Mucosa of descending colon (tissue), 3 donors: ENCODE measurements at regions not wholly inside any gene's neighbourhood (a gene's known extent, or its start where the extent isn't known, plus 50 kb on each side); places are given as distances from the start of the nearest gene placed in this dataset.

Source experiments
- ATAC-seq: fragments of 200-7000 bp; cut with Tn5 transposase; one replicate; pipeline ENCODE4 v1.9.1; 2020; ENCODE audit warnings: mild to moderate bottlenecking, moderate library complexity
- DNase-seq, 3 donors: peaks; one replicate each; pipeline ENCODE4 v3.0.0-alpha.2; 2020
- H3K36me3 ChIP-seq: fragments of 200-600 bp; one replicate; pipeline ENCODE4 v1.8.0; 2021; ENCODE audit warnings: low read depth, mild to moderate bottlenecking
- H3K4me1 ChIP-seq: fragments of 200-600 bp; one replicate; pipeline ENCODE4 v1.8.0; 2021; ENCODE audit warnings: low read depth, mild to moderate bottlenecking
- H3K4me3 ChIP-seq: fragments of 200-600 bp; one replicate; pipeline ENCODE4 v1.8.0; 2021; ENCODE audit warnings: mild to moderate bottlenecking
- H3K9me3 ChIP-seq: fragments of 200-600 bp; one replicate; pipeline ENCODE4 v1.8.0; 2021; ENCODE audit warnings: mild to moderate bottlenecking
- intact Hi-C, 2 donors: fragments of 100-400 bp; cut with DNase I in 1 of 2; cut with micrococcal nuclease in 1 of 2; formaldehyde crosslinking; loops; one replicate each; pipeline versions ENCODE4 v1.11.0 to v1.11.1; 2022; cut with DNase I, micrococcal nuclease
- TF ChIP-seq, protein P1 (sequence below): fragments of 200-600 bp; IDR thresholded peaks from one replicate; pipeline ENCODE4 v1.8.0; 2022; ENCODE audit warnings: antibody characterized with exemption, mild to moderate bottlenecking
- donor health status: DM: no; HTN: no; CAD: no; lungs with moderate emphysema.
- donor health status: DM: no; HTN: no; CAD: no.
- donor health status: DM: no; HTN: yes; CAD: no.

DNA sequence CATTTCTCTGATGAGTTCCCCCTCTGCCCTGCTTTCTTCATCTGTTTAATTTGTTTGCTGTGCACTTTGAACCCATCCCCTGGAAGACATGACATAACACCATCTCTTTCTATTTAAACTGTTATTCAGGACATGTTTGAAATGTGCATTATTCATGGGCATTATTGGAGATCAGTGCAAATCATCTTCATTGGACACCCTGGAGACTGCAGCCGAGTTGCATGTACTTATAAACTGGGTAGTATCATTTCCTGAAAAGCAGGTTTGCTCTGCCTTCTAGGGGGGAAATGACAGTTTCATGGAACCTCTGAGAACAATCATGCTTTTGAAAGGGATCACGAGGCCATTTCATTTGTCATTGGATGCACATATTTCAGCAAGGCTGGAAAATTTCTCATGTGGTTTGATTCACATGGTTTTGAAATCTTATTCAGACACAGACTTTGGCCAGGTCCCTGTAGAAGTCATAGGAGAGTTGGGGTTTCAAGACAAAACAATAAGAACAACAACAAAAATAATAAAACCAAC, 462.8 kb upstream of the MEX3C start:
- TF ChIP-seq, protein P1, sequence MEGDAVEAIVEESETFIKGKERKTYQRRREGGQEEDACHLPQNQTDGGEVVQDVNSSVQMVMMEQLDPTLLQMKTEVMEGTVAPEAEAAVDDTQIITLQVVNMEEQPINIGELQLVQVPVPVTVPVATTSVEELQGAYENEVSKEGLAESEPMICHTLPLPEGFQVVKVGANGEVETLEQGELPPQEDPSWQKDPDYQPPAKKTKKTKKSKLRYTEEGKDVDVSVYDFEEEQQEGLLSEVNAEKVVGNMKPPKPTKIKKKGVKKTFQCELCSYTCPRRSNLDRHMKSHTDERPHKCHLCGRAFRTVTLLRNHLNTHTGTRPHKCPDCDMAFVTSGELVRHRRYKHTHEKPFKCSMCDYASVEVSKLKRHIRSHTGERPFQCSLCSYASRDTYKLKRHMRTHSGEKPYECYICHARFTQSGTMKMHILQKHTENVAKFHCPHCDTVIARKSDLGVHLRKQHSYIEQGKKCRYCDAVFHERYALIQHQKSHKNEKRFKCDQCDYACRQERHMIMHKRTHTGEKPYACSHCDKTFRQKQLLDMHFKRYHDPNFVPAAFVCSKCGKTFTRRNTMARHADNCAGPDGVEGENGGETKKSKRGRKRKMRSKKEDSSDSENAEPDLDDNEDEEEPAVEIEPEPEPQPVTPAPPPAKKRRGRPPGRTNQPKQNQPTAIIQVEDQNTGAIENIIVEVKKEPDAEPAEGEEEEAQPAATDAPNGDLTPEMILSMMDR, result no peak
- intact Hi-C loops, result no loop called here
- Histone ChIP-seq H3K36me3 (no peaks in the 10 kb centered on the region), H3K4me3 (no peak overlapping the region), H3K9me3 (no peaks in the 10 kb centered on the region), H3K4me1 (no peaks in the 10 kb centered on the region)
- ATAC-seq, result no peak
- DNase-seq, result no peak

GRCh38 chr18:51664236-51664635, 466.8 kb upstream of the MEX3C start:
- intact Hi-C loops, result no loop called here
- Histone ChIP-seq H3K4me3 (no peak overlapping the region), H3K9me3 (no peaks in the 10 kb centered on the region), H3K4me1 (no peaks in the 10 kb centered on the region), H3K36me3 (no peaks in the 10 kb centered on the region)
- TF ChIP-seq, protein P1, result no peak
- DNase-seq (no peak), ATAC-seq (no peak)

DNA sequence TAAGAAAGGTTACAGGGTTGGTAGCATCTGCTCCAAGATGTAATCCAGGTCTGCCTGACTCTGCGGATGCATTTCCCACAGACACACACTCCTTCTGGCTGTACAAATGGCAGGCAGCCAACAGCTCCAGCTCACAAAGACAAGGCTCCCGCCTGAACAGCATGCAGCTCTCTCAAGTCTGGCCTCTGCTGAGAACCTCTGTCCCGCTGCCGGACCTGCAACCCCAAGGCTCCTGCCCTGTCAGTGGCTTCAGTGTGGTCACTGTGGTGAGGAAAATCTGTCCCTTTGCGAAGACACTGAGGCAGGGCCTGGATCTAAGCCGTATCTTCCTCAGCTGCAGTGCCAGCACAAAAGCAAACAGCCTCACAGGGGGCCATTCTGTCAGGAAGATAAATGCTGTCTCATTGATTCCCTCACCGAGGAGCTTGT, 469.3 kb upstream of the MEX3C start:
- no peaks in the 10 kb centered on the region for H3K9me3 ChIP-seq
- H3K4me3 ChIP-seq, result no peak overlapping the region
- no peaks in the 10 kb centered on the region for H3K36me3 ChIP-seq
- TF ChIP-seq, protein P1, result no peak
- no peak for ATAC-seq
- DNase-seq, result peak in 1 of 3 donors; percentile 8
- intact Hi-C loops, result no loop called here
- H3K4me1 ChIP-seq, result no peaks in the 10 kb centered on the region

DNA sequence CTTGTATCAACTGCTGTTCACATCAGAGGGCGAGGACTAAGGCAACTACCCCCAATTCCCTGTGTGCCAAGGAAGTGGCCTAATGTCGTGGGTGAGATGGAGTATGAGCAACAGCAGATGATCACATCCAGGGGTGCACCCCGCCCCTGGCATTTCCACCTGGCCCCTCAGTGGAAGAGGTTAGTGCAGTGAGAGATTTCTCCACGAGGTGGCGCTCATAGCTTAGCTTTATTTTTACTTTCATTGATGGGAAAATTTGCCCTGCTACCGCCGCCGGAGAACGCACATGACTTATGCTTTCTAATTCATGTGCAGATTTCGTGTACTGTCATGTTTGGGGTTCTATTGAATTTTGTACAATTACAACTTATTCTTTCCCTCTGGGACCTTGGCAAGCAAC, 470.6 kb upstream of the MEX3C start:
- no peak overlapping the region for H3K4me3 ChIP-seq
- TF ChIP-seq, protein P1, result peak; percentile 50
- no peaks in the 10 kb centered on the region for H3K36me3 ChIP-seq
- H3K4me1 ChIP-seq, result no peaks in the 10 kb centered on the region
- DNase-seq (peak in 2 of 3 donors; percentile 44 to 73), ATAC-seq (peak; percentile 38)
- intact Hi-C loops, result no loop called here
- H3K9me3 ChIP-seq, result no peaks in the 10 kb centered on the region

GRCh38 chr18:51668607-51669006, 471.1 kb upstream of the MEX3C start:
- ATAC-seq (no peak), DNase-seq (no peak)
- no peaks in the 10 kb centered on the region for H3K36me3 ChIP-seq
- TF ChIP-seq, protein P1, result no peak
- H3K4me3 ChIP-seq, result no peak overlapping the region
- no peaks in the 10 kb centered on the region for H3K9me3 ChIP-seq
- no peaks in the 10 kb centered on the region for H3K4me1 ChIP-seq
- intact Hi-C loops, result no loop called here

DNA sequence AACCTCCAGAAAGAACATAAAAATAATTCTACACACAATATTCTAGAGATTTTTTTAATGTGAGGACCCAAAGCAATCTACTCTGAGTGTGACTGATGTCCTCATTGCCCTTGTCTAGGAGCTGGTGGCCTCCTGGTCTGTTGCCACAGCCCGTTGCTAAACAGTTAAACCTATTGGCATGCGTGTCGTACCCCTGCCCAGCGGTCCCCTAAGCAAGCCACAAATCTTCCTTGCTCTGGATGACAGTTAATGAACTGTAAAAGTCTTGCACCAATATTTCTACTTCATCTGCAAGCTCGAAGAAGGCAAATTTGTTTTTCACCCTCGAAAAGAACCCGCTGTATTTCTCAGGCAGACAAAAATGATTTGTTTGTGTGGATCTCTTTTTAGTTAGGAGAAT, 489.1 kb upstream of the MEX3C start:
- Histone ChIP-seq H3K4me3 (no peak overlapping the region), H3K4me1 (no peaks in the 10 kb centered on the region), H3K9me3 (no peaks in the 10 kb centered on the region), H3K36me3 (no peaks in the 10 kb centered on the region)
- TF ChIP-seq, protein P1, result no peak
- no peak for DNase-seq
- intact Hi-C loops, result no loop called here
- ATAC-seq, result no peak
